ENCODE measurements at regions not wholly inside any gene's neighbourhood (a gene's known extent, or its start where the extent isn't known, plus 50 kb on each side); places are given as distances from the start of the nearest gene placed in this dataset.

DNA sequence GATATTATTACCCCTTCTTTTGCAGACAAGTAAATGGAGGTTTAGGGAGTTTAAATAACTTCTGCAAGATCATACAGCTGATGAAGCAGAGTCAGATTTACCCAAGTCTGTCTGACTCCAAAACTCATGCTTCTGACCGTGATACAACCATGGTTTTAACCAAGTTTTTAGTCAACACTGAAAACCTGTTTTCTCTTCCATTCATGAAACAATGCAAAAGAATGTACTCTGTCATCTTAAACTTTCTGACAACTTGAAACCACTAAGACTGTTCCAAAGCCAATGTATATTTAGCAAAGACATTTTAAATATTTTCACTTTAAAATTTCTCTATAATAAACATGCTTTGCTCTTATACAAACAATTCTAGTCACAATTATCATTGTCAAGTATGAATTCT is 77.0 kb upstream of the RBMS3 start:
- no peak for DNase-seq

GRCh38 chr3:29207427-29207826 is 73.4 kb upstream of the RBMS3 start:
- DNase-seq = no peak

DNA sequence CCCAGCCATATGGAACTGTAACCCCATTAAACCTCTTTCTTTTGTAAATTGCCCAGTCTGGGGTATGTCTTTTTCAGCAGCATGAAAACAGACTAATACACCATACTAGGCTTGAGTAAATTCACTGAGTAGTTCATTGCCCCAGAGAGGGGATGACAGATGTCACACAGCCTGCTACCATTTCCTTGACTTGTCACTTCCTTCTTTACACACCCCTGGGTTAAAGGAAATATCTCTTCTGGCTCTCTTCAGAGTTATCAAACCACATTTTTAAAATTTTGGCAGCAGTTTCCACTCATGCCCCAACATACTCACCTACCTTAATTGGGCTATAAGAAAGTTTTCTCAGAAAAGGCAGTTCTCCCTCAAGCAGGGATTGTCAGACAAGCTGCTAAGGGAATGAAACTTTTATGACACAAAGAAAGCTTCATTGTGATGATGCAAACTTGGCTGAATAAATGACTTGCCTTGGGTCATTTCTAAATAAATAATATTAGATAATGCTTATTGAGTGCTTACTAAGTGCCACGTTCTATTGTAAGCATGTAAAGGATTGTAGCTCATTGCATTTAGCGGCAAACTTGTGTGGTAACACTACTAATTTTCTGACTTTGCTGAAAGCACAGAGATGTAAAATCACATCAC is 68.0 kb upstream of the RBMS3 start:
- no peak for DNase-seq

DNA sequence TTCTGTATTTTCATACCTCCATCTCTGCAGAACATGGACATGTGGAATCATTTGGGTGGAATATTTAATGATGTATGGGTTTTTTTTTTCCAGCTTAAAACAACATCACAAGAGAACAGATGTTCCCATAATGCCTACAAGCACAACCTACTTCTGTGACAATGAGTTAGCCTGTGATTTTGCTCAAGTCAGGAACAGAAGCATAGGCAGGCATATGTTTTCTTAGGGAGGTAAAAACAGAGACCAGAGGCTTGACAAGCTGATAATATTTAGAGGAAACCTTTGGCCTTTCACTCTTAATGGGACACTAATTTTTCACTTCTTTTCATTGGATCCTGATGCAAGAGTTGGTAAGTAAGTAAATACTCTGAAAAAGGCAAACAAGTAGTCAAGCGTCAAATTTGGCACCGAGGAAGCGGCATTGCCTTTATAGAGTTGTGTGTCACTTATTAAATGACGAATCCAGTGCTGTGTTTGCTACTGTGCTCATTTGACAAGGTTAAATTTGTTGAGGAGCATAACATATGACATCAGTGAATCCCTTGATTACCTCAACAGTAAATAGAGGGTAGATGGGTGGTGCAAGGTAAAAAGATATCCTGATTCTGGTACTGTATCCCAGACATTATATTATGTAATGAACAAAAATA is 66.7 kb upstream of the RBMS3 start:
- no peak for DNase-seq

DNA sequence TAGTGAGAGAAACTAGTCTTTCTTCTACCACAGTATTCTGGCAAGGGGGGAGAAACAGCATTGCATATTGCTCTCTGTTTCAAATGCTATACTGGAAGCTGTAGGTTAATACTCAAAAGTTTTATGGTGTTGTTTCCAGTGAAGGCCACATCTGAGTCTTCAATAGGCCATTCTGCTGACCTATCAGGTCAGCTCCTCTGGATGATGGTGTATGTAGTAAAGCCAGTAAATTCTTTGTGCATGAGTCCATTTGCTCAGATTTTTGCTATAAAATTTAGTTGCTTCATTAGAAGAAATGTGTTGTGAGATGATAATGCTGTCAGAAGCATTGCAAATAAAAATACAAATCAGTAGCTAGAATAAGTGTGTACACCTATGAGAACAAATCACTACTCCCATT is 64.9 kb upstream of the RBMS3 start:
- DNase-seq = no peak

- DNase-seq = no peak
These were observed 54.2 kb upstream of the RBMS3 start for GRCh38 chr3:29226706-29227105.

DNA sequence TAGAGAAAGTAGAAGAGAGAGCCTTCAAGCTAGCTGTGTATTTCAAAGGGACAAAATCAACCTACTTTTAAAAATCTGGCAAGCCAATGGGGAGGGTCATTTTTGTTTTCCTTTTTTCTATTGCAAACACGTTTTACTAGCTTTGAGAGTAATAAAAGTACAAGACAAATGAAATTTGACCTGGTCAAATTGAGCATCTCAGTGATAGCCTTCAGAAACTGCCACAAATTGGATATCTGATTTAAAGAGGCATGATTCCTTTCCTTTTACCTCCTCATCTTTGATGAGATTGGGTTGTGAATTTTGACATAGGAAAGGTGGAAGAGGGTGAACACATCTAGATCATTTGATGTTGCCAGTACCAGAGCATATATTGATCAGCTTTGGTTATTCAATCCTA is 53.6 kb upstream of the RBMS3 start:
- no peak for DNase-seq

Measured in NCI-H82 (cell line).